SKM-1 (cell line): ENCODE measurements at regions not wholly inside any gene's neighbourhood (a gene's known extent, or its start where the extent isn't known, plus 50 kb on each side); places are given as distances from the start of the nearest gene placed in this dataset.

Experiments
- DNase-seq: peaks from one replicate; lab custom pipeline; 2025; ENCODE audit not compliant: unreplicated experiment; lab: John Stamatoyannopoulos, UW

DNA sequence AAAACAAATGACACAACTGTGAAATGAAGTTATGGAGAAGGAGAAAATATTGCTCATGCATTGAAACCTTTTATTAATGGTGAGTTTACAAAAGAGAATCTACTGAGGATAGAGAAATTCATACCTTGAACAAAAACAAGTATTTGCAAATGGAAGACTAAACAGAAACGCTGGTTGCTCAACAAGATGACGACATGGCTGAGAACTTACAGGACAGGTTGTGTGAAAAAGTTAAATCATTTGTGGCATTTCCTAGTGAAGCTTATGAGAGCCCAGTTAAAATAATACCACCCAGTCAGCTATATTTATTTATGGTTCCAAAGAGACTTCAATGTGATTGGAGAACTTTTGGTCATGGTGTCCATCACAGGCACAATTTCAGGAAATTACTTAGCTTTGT lies 148.6 kb upstream of the PKDCC start:
- no peak for DNase-seq

- DNase-seq = no peak
These were observed 147.7 kb upstream of the PKDCC start for GRCh38 chr2:41900101-41900577.

DNA sequence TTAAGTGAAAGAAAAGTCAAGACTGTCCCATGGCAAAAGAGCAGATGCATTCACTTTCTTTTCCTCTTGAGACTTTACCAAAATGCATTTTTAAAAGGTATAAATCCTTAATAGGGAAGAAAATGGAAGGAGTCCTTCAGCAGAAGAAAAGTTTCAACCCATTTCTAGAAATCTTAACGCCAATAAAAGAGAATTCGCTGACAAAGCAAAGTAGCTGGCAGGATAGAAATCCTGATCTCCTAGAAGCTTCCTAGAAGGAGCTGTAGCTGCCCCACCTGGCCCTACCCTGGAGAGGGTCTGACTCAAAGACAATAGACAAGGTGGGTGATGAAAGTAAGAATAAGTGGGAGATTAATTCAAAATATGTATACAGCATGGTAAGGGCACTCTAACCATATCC lies 144.9 kb upstream of the PKDCC start:
- no peak for DNase-seq

DNA sequence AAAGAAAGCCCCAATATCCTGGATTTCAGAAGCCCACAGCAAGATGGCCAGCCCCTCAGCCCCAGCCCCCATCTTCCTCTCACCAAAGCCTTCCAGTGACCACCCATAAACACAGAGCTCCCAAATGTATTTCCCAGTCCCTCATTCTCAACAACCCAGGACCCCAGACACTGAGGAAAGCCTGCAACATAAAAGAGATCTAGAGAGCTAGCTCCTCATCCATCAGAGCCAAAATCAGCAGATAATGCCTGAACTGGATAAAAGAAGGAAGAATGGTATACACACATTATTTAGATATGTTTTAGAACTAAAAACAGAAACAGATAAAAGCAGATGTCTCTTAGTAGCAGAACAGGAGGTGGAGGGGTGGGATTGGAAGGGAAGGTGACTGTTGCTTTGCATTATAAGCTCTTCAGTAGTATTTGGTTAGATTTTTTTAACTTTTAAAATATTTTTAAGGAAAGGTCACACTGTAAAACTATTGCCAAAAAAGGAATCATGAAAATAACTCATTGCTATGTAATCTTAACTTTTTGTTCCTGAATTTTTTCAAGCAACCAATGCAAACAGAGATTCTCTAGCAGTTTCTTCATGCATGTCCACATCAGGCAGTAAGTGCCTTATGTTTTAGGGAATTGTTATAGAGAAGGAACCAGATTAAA lies 144.2 kb upstream of the PKDCC start:
- no peak for DNase-seq

GRCh38 chr2:41904459-41904858 lies 143.4 kb upstream of the PKDCC start:
- no peak for DNase-seq

- no peak for DNase-seq
These were observed 142.1 kb upstream of the PKDCC start for GRCh38 chr2:41905597-41906337.

- no peak for DNase-seq
These were observed 141.5 kb upstream of the PKDCC start for GRCh38 chr2:41906338-41906725.

DNA sequence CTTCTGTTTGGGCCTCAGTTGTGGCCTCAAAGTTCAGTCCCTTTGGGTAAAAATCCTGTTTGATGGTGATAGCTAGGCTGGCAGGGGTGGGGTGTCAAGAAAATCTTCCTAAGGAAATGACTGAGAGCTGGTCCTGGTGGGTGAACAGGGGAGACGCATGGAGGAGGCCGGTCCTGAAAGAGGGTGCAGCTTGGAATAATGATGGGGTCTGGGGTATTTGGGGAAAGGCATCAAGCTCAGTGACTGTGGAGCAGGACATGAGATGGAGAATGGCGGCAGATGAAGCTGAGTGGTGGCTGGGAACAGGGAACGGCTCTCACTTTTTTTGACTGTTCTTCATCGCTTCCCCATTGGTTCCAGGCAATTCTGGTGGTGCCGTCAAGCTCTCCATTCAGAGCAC lies 140.7 kb upstream of the PKDCC start:
- DNase-seq = no peak

- no peak for DNase-seq
These were observed 140.0 kb upstream of the PKDCC start for GRCh38 chr2:41907771-41908207.

GRCh38 chr2:41908349-41908748 lies 139.5 kb upstream of the PKDCC start:
- no peak for DNase-seq

GRCh38 chr2:41909584-41909983 lies 138.2 kb upstream of the PKDCC start:
- no peak for DNase-seq

GRCh38 chr2:41910126-41910525 lies 137.7 kb upstream of the PKDCC start:
- no peak for DNase-seq

GRCh38 chr2:41911033-41911432 lies 136.8 kb upstream of the PKDCC start:
- DNase-seq = no peak

DNA sequence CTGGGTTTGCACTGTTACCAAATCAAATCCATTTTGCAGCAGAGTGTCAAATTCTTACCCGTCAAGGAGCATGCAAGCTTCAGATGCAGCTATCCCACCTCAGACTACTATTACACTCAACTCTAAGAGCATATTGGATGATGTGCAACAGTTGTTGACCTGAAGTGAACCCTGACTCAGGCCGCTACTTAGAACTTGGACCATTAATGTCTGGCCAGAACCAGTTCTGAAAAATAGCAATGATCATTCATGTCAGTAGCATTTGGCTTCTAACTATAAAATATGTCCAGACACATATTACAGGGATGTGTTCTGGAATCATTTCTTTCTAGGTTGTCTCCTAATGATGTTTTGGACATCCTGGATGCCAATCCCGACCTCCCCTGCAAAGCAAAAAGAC lies 135.5 kb upstream of the PKDCC start:
- no peak for DNase-seq

DNA sequence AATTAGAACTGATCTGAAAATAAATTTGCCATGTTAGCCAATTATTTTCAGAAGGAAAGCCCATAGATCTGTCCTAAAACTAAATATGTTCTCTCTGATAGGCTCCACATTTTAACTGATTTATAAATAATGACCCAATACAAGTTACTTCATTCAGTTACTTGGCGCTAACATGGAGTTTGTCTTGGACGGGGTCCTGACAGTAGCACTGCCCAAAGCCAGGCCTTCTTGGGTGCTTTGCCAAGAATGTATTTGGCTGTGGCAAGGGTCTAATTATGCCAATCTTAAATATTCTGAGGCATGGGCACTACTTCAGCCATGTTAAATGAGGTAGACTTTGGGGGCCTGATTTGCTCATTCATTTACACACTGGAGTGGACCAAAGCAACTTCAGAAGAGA lies 135.0 kb upstream of the PKDCC start:
- DNase-seq = no peak

GRCh38 chr2:41913311-41913710 lies 134.5 kb upstream of the PKDCC start:
- no peak for DNase-seq

GRCh38 chr2:41913921-41914609 lies 133.8 kb upstream of the PKDCC start:
- DNase-seq = no peak

- no peak for DNase-seq
These were observed 132.9 kb upstream of the PKDCC start for GRCh38 chr2:41914936-41915335.

DNA sequence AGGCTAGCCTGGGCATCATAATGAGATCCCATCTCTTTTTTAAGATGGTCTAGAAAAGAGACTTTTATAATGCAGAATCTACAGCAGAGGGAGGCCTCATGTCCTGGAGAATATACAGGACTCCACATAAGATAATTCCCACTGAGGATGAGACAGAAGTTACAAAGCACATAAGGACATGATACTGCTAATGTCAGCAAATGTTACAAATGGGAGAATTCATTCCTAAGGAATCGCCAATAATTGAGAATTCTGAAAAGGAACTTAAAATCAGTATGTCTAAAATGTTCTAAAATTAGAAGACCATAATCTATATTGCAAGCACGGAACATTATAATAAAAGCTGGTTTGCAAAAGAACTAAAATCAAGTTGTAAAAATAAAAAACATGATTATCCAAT lies 131.6 kb upstream of the PKDCC start:
- DNase-seq = no peak

DNA sequence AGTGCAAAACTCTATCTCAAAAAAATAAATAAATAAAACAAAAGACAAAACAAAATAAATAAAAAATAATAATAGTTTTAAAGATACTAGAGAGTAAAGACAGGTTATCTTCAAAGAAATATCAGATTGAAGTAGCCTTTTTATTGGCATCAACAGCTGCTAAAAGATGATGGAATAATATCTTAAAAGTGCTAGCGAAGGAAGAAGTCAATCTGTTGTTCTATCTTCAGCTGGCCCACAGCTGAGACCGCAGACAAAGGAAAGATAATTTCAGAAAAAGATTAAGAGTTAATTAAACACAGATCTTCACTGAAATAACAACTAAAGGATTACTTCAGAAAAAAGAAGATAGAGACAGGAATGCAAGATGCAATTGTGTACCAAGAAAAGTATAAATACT lies 130.2 kb upstream of the PKDCC start:
- DNase-seq = no peak

DNA sequence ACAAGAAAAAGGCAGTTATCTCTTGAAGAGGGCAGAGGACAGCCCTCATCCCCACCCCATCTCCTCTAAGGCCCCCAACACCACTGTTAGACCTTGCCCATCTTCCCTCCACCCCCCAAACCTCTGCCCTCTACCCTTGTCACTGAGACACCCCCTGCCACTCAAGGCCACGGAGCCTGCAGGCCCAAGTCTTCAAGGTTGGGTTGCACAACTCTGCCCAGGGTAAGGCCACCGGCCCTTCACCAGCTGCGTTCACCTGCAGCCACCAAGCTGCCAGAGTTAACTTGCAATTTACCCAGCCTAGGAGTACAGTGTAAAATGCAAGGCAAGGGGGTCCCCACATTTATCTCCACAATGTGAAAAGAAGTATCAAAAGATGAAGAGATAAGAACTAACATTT lies 128.7 kb upstream of the PKDCC start:
- DNase-seq = no peak

DNA sequence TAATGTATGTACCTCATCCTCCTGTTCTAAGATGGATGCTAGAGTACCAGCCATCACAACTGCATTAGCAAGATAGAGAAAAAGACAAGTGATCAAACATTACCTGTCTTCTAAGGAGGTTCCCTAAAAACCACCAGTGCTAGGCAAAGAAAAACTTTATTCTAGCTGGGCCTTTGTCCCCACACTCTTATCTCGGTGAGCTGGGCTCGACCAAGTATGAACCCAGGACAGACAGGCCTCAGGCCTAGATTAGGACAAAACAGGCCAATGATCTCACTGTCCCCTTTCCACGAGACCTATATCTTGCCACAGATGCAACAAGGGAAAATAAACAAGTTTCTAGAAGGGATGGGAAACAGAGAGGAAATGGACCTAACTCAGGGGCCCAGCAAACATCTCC lies 127.6 kb upstream of the PKDCC start:
- DNase-seq = no peak
